Neural cell (in vitro differentiated cells): ENCODE measurements at regions not wholly inside any gene's neighbourhood (a gene's known extent, or its start where the extent isn't known, plus 50 kb on each side); places are given as distances from the start of the nearest gene placed in this dataset.

Experiments used
- H2AFZ ChIP-seq: fragments of 200-600, 300-800 bp; sonication (generic), shearing (Covaris generic); 2 replicates; pipeline ENCODE4 v1.6.0; 2014; ENCODE audit warnings: low read depth, mild to moderate bottlenecking, antibody characterized with exemption, low read length, moderate library complexity
- H3F3A ChIP-seq: fragments of 200-600 bp; shearing (Covaris generic); 2 replicates; pipeline ENCODE4 v1.6.1; 2016; ENCODE audit warnings: mild to moderate bottlenecking, moderate library complexity, mixed read lengths, antibody characterized with exemption, low read length; ENCODE audit not compliant: insufficient read depth, poor library complexity, severe bottlenecking
- H3K27ac ChIP-seq: fragments of 200-600, 300-800 bp; sonication (generic), shearing (Covaris generic); 2 replicates; pipeline ENCODE4 v1.5.1; 2014; ENCODE audit warnings: mild to moderate bottlenecking, low read length, moderate library complexity
- H3K27me3 ChIP-seq: fragments of 300-800, 200-600 bp; sonication (generic), shearing (Covaris generic); 2 replicates; pipeline ENCODE4 v1.6.0; 2014; ENCODE audit warnings: mild to moderate bottlenecking, low read depth, low read length, moderate library complexity; ENCODE audit not compliant: insufficient read depth
- H3K36me3 ChIP-seq: fragments of 300-800, 200-600 bp; sonication (generic), shearing (Covaris generic); 2 replicates; pipeline ENCODE4 v1.5.1; 2014; ENCODE audit warnings: mild to moderate bottlenecking, antibody characterized with exemption, low read length, moderate library complexity; ENCODE audit not compliant: insufficient read depth
- H3K4me2 ChIP-seq: fragments of 300-800, 200-600 bp; sonication (generic), shearing (Covaris generic); 2 replicates; pipeline ENCODE4 v1.6.0; 2014; ENCODE audit warnings: mild to moderate bottlenecking, low read length
- H3K4me3 ChIP-seq: fragments of 300-800, 200-600 bp; sonication (generic), shearing (Covaris generic); 2 replicates; pipeline ENCODE4 v1.5.1; 2014; ENCODE audit warnings: mild to moderate bottlenecking, low read length, moderate library complexity
- H3K79me2 ChIP-seq: fragments of 200-600 bp; shearing (Covaris generic); replicated peaks from 2 replicates; pipeline ENCODE4 v1.6.0; 2014; ENCODE audit warnings: mild to moderate bottlenecking, low read length, moderate library complexity; ENCODE audit not compliant: insufficient read depth
- H3K9ac ChIP-seq: fragments of 300-800, 200-600 bp; sonication (generic), shearing (Covaris generic); 2 replicates; pipeline ENCODE4 v1.6.1; 2016; ENCODE audit warnings: mild to moderate bottlenecking, low read length, mixed read lengths
- H3K9me2 ChIP-seq: fragments of 200-600 bp; shearing (Covaris generic); 2 replicates; pipeline ENCODE4 v1.6.1; 2016; ENCODE audit warnings: mild to moderate bottlenecking, low read length, mixed read lengths; ENCODE audit not compliant: insufficient read depth
- H3K9me3 ChIP-seq: fragments of 200-600, 300-800 bp; sonication (generic), shearing (Covaris generic); 2 replicates; pipeline ENCODE4 v1.6.1; 2016; ENCODE audit warnings: mild to moderate bottlenecking, mixed run types, low read length, moderate library complexity, mixed read lengths
- H4K20me1 ChIP-seq: fragments of 200-600 bp; shearing (Covaris generic); 2 replicates; pipeline ENCODE4 v1.6.1; 2016; ENCODE audit warnings: mild to moderate bottlenecking, mixed run types; ENCODE audit not compliant: insufficient read depth
- EP300 ChIP-seq: fragments of 450-650 bp; conservative IDR thresholded peaks from 2 replicates; pipeline ENCODE4 v1.6.1; 2014; ENCODE audit warnings: antibody characterized with exemption, mild to moderate bottlenecking, moderate library complexity; ENCODE audit not compliant: poor library complexity, severe bottlenecking
- EZH2 ChIP-seq: fragments of 200-600, 300-800 bp; shearing (Covaris generic), sonication (generic); IDR thresholded peaks from 2 replicates; pipeline ENCODE4 v1.6.1; 2014; ENCODE audit warnings: antibody characterized with exemption, low read length, borderline replicate concordance, mild to moderate bottlenecking; ENCODE audit not compliant: insufficient read depth, poor library complexity, severe bottlenecking
- MXI1 ChIP-seq: fragments of 450-650 bp; conservative IDR thresholded peaks from 2 replicates; pipeline ENCODE4 v1.6.1; 2014; ENCODE audit warnings: antibody characterized with exemption, mild to moderate bottlenecking; ENCODE audit not compliant: poor library complexity, severe bottlenecking
- POLR2AphosphoS5 ChIP-seq: IDR thresholded peaks from 2 replicates; pipeline ENCODE4 v1.6.1; 2012
- RAD21 ChIP-seq: fragments of 450-650 bp; conservative IDR thresholded peaks from 2 replicates; pipeline ENCODE4 v1.6.1; 2014; ENCODE audit warnings: antibody characterized with exemption, mild to moderate bottlenecking, moderate library complexity
- SMC3 ChIP-seq: fragments of 450-650 bp; conservative IDR thresholded peaks from 2 replicates; pipeline ENCODE4 v1.6.1; 2014; ENCODE audit warnings: antibody characterized with exemption, mild to moderate bottlenecking, moderate library complexity; ENCODE audit not compliant: poor library complexity
- TAF1 ChIP-seq: IDR thresholded peaks from 2 replicates; pipeline ENCODE4 v1.6.1; 2012; ENCODE audit warnings: low read depth
- TF ChIP-seq, protein P1 (sequence below): fragments of 450-650 bp; IDR thresholded peaks from 2 replicates; pipeline ENCODE4 v1.5.1; 2014; ENCODE audit warnings: antibody characterized with exemption, mild to moderate bottlenecking, moderate library complexity; ENCODE audit not compliant: poor library complexity, severe bottlenecking
- TF ChIP-seq, protein P2 (sequence below): IDR thresholded peaks from 2 replicates; pipeline ENCODE4 v1.6.1; 2012; ENCODE audit warnings: borderline replicate concordance

- no peaks in the 10 kb centered on the region for H3K9me2 ChIP-seq
- no peaks in the 10 kb centered on the region for H3K9me3 ChIP-seq
- H2AFZ ChIP-seq: no peak overlapping the region
- no peaks in the 10 kb centered on the region for H3F3A ChIP-seq
- H3K27ac ChIP-seq: no peak overlapping the region
- H4K20me1 ChIP-seq: no peaks in the 10 kb centered on the region
- H3K79me2 ChIP-seq: no peaks in the 10 kb centered on the region
- H3K36me3 ChIP-seq: no peaks in the 10 kb centered on the region
- H3K4me3 ChIP-seq: no peak overlapping the region
- H3K27me3 ChIP-seq: no peaks in the 10 kb centered on the region
- TF ChIP-seq MXI1: no peak
- no peak for TF ChIP-seq POLR2AphosphoS5
- no peak overlapping the region for H3K4me2 ChIP-seq
- H3K9ac ChIP-seq: no peak overlapping the region
These were observed 53.4 kb upstream of the PWP1 start for GRCh38 chr12:107632246-107632645.

GRCh38 chr12:107634530-107634929 is 51.1 kb upstream of the PWP1 start:
- no peaks in the 10 kb centered on the region for H3K36me3 ChIP-seq
- TF ChIP-seq, protein P1, sequence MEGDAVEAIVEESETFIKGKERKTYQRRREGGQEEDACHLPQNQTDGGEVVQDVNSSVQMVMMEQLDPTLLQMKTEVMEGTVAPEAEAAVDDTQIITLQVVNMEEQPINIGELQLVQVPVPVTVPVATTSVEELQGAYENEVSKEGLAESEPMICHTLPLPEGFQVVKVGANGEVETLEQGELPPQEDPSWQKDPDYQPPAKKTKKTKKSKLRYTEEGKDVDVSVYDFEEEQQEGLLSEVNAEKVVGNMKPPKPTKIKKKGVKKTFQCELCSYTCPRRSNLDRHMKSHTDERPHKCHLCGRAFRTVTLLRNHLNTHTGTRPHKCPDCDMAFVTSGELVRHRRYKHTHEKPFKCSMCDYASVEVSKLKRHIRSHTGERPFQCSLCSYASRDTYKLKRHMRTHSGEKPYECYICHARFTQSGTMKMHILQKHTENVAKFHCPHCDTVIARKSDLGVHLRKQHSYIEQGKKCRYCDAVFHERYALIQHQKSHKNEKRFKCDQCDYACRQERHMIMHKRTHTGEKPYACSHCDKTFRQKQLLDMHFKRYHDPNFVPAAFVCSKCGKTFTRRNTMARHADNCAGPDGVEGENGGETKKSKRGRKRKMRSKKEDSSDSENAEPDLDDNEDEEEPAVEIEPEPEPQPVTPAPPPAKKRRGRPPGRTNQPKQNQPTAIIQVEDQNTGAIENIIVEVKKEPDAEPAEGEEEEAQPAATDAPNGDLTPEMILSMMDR: no peak
- TF ChIP-seq SMC3 (no peak), EZH2 (no peak), POLR2AphosphoS5 (no peak), MXI1 (no peak)
- H2AFZ ChIP-seq: no peak overlapping the region
- no peaks in the 10 kb centered on the region for H3F3A ChIP-seq
- no peaks in the 10 kb centered on the region for H3K9me3 ChIP-seq
- no peak overlapping the region for H3K4me2 ChIP-seq
- no peaks in the 10 kb centered on the region for H3K79me2 ChIP-seq
- H3K9ac ChIP-seq: no peak overlapping the region
- no peak overlapping the region for H3K4me3 ChIP-seq
- no peak overlapping the region for H3K27ac ChIP-seq
- H4K20me1 ChIP-seq: no peaks in the 10 kb centered on the region
- H3K27me3 ChIP-seq: no peaks in the 10 kb centered on the region
- H3K9me2 ChIP-seq: no peaks in the 10 kb centered on the region

GRCh38 chr12:107635139-107635538 is 50.5 kb upstream of the PWP1 start:
- Histone ChIP-seq H3K36me3 (no peaks in the 10 kb centered on the region), H3F3A (no peaks in the 10 kb centered on the region), H3K9me3 (no peaks in the 10 kb centered on the region), H3K4me2 (no peak overlapping the region), H4K20me1 (no peaks in the 10 kb centered on the region), H3K79me2 (no peaks in the 10 kb centered on the region), H3K27me3 (no peaks in the 10 kb centered on the region), H3K27ac (no peak overlapping the region), H2AFZ (no peak overlapping the region), H3K9ac (no peak overlapping the region), H3K9me2 (no peaks in the 10 kb centered on the region), H3K4me3 (no peak overlapping the region)
- TF ChIP-seq, protein P2, sequence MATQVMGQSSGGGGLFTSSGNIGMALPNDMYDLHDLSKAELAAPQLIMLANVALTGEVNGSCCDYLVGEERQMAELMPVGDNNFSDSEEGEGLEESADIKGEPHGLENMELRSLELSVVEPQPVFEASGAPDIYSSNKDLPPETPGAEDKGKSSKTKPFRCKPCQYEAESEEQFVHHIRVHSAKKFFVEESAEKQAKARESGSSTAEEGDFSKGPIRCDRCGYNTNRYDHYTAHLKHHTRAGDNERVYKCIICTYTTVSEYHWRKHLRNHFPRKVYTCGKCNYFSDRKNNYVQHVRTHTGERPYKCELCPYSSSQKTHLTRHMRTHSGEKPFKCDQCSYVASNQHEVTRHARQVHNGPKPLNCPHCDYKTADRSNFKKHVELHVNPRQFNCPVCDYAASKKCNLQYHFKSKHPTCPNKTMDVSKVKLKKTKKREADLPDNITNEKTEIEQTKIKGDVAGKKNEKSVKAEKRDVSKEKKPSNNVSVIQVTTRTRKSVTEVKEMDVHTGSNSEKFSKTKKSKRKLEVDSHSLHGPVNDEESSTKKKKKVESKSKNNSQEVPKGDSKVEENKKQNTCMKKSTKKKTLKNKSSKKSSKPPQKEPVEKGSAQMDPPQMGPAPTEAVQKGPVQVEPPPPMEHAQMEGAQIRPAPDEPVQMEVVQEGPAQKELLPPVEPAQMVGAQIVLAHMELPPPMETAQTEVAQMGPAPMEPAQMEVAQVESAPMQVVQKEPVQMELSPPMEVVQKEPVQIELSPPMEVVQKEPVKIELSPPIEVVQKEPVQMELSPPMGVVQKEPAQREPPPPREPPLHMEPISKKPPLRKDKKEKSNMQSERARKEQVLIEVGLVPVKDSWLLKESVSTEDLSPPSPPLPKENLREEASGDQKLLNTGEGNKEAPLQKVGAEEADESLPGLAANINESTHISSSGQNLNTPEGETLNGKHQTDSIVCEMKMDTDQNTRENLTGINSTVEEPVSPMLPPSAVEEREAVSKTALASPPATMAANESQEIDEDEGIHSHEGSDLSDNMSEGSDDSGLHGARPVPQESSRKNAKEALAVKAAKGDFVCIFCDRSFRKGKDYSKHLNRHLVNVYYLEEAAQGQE: no peak
- no peak for TF ChIP-seq RAD21
- TF ChIP-seq, protein P1: no peak
- TF ChIP-seq EZH2: no peak
- no peak for TF ChIP-seq POLR2AphosphoS5
- TF ChIP-seq EP300: no peak
- TF ChIP-seq MXI1: no peak
- no peak for TF ChIP-seq SMC3
- no peak for TF ChIP-seq TAF1
